GM23338 (cell line): ENCODE measurements at regions not wholly inside any gene's neighbourhood (a gene's known extent, or its start where the extent isn't known, plus 50 kb on each side); places are given as distances from the start of the nearest gene placed in this dataset.

ENCODE experiments used
- ATAC-seq: fragments of 200-7000 bp; cut with Tn5 transposase; 3 replicates; pipeline ENCODE4 v1.9.1; 2020
- DNase-seq: peaks from one replicate; pipeline ENCODE4 v3.0.0-alpha.2; 2015; ENCODE audit warnings: low spot score
- H2AFZ ChIP-seq: fragments of 200-600 bp; sonication (generic); 2 replicates; pipeline ENCODE4 v1.8.0; 2016; ENCODE audit warnings: antibody characterized with exemption, mild to moderate bottlenecking, moderate library complexity
- H3F3A ChIP-seq: fragments of 200-600 bp; sonication (generic); replicated peaks from 2 replicates; pipeline ENCODE4 v1.8.0; 2017; ENCODE audit warnings: antibody characterized with exemption, mixed run types, low read depth
- H3K27ac ChIP-seq: fragments of 200-600 bp; sonication (generic); 2 replicates; pipeline ENCODE4 v1.6.1; 2016; ENCODE audit warnings: low read depth
- H3K27me3 ChIP-seq: fragments of 200-600 bp; sonication (generic); 2 replicates; pipeline ENCODE4 v1.8.0; 2016; ENCODE audit warnings: mild to moderate bottlenecking, mixed run types, moderate library complexity; ENCODE audit not compliant: insufficient read depth
- H3K36me3 ChIP-seq: fragments of 200-600 bp; sonication (generic); 2 replicates; pipeline ENCODE4 v1.8.0; 2016; ENCODE audit warnings: mild to moderate bottlenecking; ENCODE audit not compliant: insufficient read depth
- H3K4me1 ChIP-seq: fragments of 200-600 bp; sonication (generic); 2 replicates; pipeline ENCODE4 v1.8.0; 2016; ENCODE audit warnings: mild to moderate bottlenecking, moderate library complexity; ENCODE audit not compliant: insufficient read depth
- H3K4me2 ChIP-seq: fragments of 200-600 bp; sonication (generic); 2 replicates; pipeline ENCODE4 v1.7.1; 2017; ENCODE audit warnings: mixed run types
- H3K4me3 ChIP-seq: fragments of 200-600 bp; sonication (generic); 2 replicates; pipeline ENCODE4 v1.6.1; 2016; ENCODE audit warnings: mixed run types
- H3K79me2 ChIP-seq: fragments of 200-600 bp; sonication (generic); replicated peaks from 2 replicates; pipeline ENCODE4 v1.8.0; 2017; ENCODE audit warnings: mild to moderate bottlenecking; ENCODE audit not compliant: insufficient read depth
- H3K9me2 ChIP-seq: fragments of 200-600 bp; sonication (generic); 2 replicates; pipeline ENCODE4 v1.8.0; 2017; ENCODE audit not compliant: insufficient read depth
- H4K20me1 ChIP-seq: fragments of 200-600 bp; sonication (generic); replicated peaks from 2 replicates; pipeline ENCODE4 v1.8.0; 2017; ENCODE audit warnings: mild to moderate bottlenecking; ENCODE audit not compliant: insufficient read depth
- H3K27ac Mint-ChIP-seq: 2 replicates; pipeline ENCODE4 v1.8.0; 2020; ENCODE audit warnings: inconsistent platforms, mild to moderate bottlenecking, moderate library complexity, mixed read lengths
- H3K27me3 Mint-ChIP-seq: 3 replicates; pipeline ENCODE4 v1.8.0; 2022; ENCODE audit warnings: low read depth, mild to moderate bottlenecking, moderate library complexity, mixed read lengths, inconsistent platforms; ENCODE audit not compliant: insufficient read depth, poor library complexity
- H3K36me3 Mint-ChIP-seq: 3 replicates; pipeline ENCODE4 v1.8.0; 2021; ENCODE audit warnings: low read depth, mild to moderate bottlenecking, inconsistent platforms, moderate library complexity, mixed read lengths
- H3K4me1 Mint-ChIP-seq: 3 replicates; pipeline ENCODE4 v1.8.0; 2020; ENCODE audit warnings: mild to moderate bottlenecking, inconsistent platforms, mixed read lengths
- H3K4me3 Mint-ChIP-seq: 3 replicates; pipeline ENCODE4 v1.8.0; 2021; ENCODE audit warnings: moderate library complexity, mild to moderate bottlenecking, inconsistent platforms, mixed read lengths
- H3K9me3 Mint-ChIP-seq: 3 replicates; pipeline ENCODE4 v1.8.0; 2020; ENCODE audit warnings: moderate library complexity, mild to moderate bottlenecking, inconsistent platforms, mixed read lengths
- CREB1 ChIP-seq: fragments of 250-450 bp; sonication (Bioruptor Pico); IDR thresholded peaks from 2 replicates; pipeline ENCODE4 v1.5.0; 2020; ENCODE audit warnings: low read depth, mild to moderate bottlenecking, moderate library complexity
- ETS1 ChIP-seq: IDR thresholded peaks from 2 replicates; pipeline ENCODE4 v1.6.1; 2016; ENCODE audit warnings: antibody characterized with exemption
- EZH2 ChIP-seq: fragments of 200-600 bp; sonication (generic); IDR thresholded peaks from one replicate; pipeline ENCODE4 v1.8.0; 2017; ENCODE audit warnings: antibody characterized with exemption, mild to moderate bottlenecking, low read depth; ENCODE audit not compliant: unreplicated experiment
- EZH2phosphoT487 ChIP-seq: fragments of 200-600 bp; sonication (generic); IDR thresholded peaks from one replicate; pipeline ENCODE4 v1.8.1; 2018; ENCODE audit warnings: antibody characterized with exemption; ENCODE audit not compliant: unreplicated experiment
- JUNB ChIP-seq: IDR thresholded peaks from one replicate; pipeline ENCODE4 v1.6.1; 2016; ENCODE audit warnings: antibody characterized with exemption; ENCODE audit not compliant: unreplicated experiment
- NANOG ChIP-seq: IDR thresholded peaks from 2 replicates; pipeline ENCODE4 v1.6.1; 2016; ENCODE audit warnings: antibody characterized with exemption, borderline replicate concordance
- POLR2AphosphoS5 ChIP-seq: IDR thresholded peaks from 2 replicates; pipeline ENCODE4 v1.6.1; 2016; ENCODE audit warnings: antibody characterized with exemption, low read depth
- STAT1 ChIP-seq: IDR thresholded peaks from one replicate; pipeline ENCODE4 v1.6.1; 2016; ENCODE audit warnings: antibody characterized with exemption; ENCODE audit not compliant: unreplicated experiment
- ZNF114 ChIP-seq: fragments of 250-450 bp; sonication (Bioruptor Pico); IDR thresholded peaks from 2 replicates; pipeline ENCODE4 v1.5.0; 2020; ENCODE audit warnings: mild to moderate bottlenecking, moderate library complexity
- ZNF331 ChIP-seq: fragments of 250-450 bp; sonication (Bioruptor Pico); IDR thresholded peaks from 2 replicates; pipeline ENCODE4 v1.5.0; 2020; ENCODE audit warnings: low read depth, mild to moderate bottlenecking, moderate library complexity
- ZNF462 ChIP-seq: fragments of 250-450 bp; sonication (Bioruptor Pico); IDR thresholded peaks from 2 replicates; pipeline ENCODE4 v1.5.0; 2020; ENCODE audit warnings: mild to moderate bottlenecking, moderate library complexity

- H3F3A ChIP-seq: no peaks in the 10 kb centered on the region
- Mint-ChIP-seq H3K27ac (no peak overlapping the region), H3K9me3 (peaks cover 73% of the 10 kb centered on the region)
Measured at GRCh38 chr3:6601374-6601773, 259.5 kb upstream of the GRM7 start.

GRCh38 chr3:6602329-6602728, 258.6 kb upstream of the GRM7 start:
- peaks cover 69% of the 10 kb centered on the region for H3K9me3 Mint-ChIP-seq
- Histone ChIP-seq H3K4me2 (no peak overlapping the region), H3K27me3 (no peaks in the 10 kb centered on the region), H3K36me3 (peaks cover 10% of the 10 kb centered on the region), H3K27ac (no peak overlapping the region), H3K79me2 (no peaks in the 10 kb centered on the region), H2AFZ (no peak overlapping the region), H3K4me1 (no peaks in the 10 kb centered on the region), H4K20me1 (no peaks in the 10 kb centered on the region), H3K9me2 (no peaks in the 10 kb centered on the region), H3F3A (no peaks in the 10 kb centered on the region), H3K4me3 (no peak overlapping the region)
- peaks cover 32% of the 10 kb centered on the region for H3K4me1 Mint-ChIP-seq
- ATAC-seq (no peak), DNase-seq (no peak)
- no peak for TF ChIP-seq ZNF114
- TF ChIP-seq ZNF331 (CRISPR knock-in tag): no peak
- no peak for TF ChIP-seq POLR2AphosphoS5
- no peak for TF ChIP-seq EZH2phosphoT487
- TF ChIP-seq CREB1: no peak
- no peak for TF ChIP-seq EZH2
- TF ChIP-seq ZNF462 (CRISPR knock-in tag): no peak
- TF ChIP-seq NANOG: no peak
- TF ChIP-seq JUNB: no peak
- TF ChIP-seq STAT1: no peak
- no peak for TF ChIP-seq ETS1
- no peak overlapping the region for H3K4me3 Mint-ChIP-seq
- peaks cover 6% of the 10 kb centered on the region for H3K27me3 Mint-ChIP-seq
- 0 out of 3 replicates have a peak, but pooled peaks cover 9% of the 10 kb centered on the region for H3K36me3 Mint-ChIP-seq
- H3K27ac Mint-ChIP-seq: no peak overlapping the region

More at GRCh38 chr3:6601374-6601773, 259.5 kb upstream of the GRM7 start:
- Histone ChIP-seq H3K4me1 (no peaks in the 10 kb centered on the region), H3K36me3 (peaks cover 10% of the 10 kb centered on the region), H3K79me2 (no peaks in the 10 kb centered on the region), H3K27me3 (no peaks in the 10 kb centered on the region), H3K4me2 (no peak overlapping the region), H3K27ac (no peak overlapping the region), H4K20me1 (no peaks in the 10 kb centered on the region), H2AFZ (no peak overlapping the region), H3K9me2 (no peaks in the 10 kb centered on the region), H3K4me3 (no peak overlapping the region)
- TF ChIP-seq JUNB: no peak
- no peak for TF ChIP-seq ETS1
- no peak for TF ChIP-seq STAT1
- TF ChIP-seq NANOG: no peak
- peaks cover 6% of the 10 kb centered on the region for H3K27me3 Mint-ChIP-seq
- no peak overlapping the region for H3K4me3 Mint-ChIP-seq
- ATAC-seq (no peak), DNase-seq (no peak)
- H3K4me1 Mint-ChIP-seq: peaks cover 32% of the 10 kb centered on the region
- H3K36me3 Mint-ChIP-seq: 0 out of 3 replicates have a peak, but pooled peaks cover 8% of the 10 kb centered on the region
